ENCODE measurements at regions not wholly inside any gene's neighbourhood (a gene's known extent, or its start where the extent isn't known, plus 50 kb on each side); places are given as distances from the start of the nearest gene placed in this dataset.

GRCh38 chr5:167785106-167785505, 506.3 kb upstream of the WWC1 start:
- TF ChIP-seq CTCF (conservative IDR thresholded peaks at IDR 0.05; ENCODE audit: low read length) (no peak), EZH2phosphoT487 (IDR thresholded peaks at IDR 0.05; ENCODE audit: borderline replicate concordance, low read depth, low read length) (no peak)
